H1 (cell line): ENCODE measurements at regions not wholly inside any gene's neighbourhood (a gene's known extent, or its start where the extent isn't known, plus 50 kb on each side); places are given as distances from the start of the nearest gene placed in this dataset.
"Not testable (repeated sequence)": the region's sequence is repeated elsewhere in the genome, so short reads cannot be mapped to it uniquely, and the experiment has no call there.

ENCODE experiments used
- CTCF ChIA-PET: fragments of 300-600 bp; sonication (Branson Sonifier 250); formaldehyde crosslinking; loops from one replicate; lab custom pipeline; 2021; ENCODE audit not compliant: partially characterized antibody; lab: Charles Lee
- POLR2A ChIA-PET: fragments of 300-600 bp; sonication (Branson Sonifier 250); formaldehyde crosslinking; loops from one replicate; lab custom pipeline; 2021; ENCODE audit warnings: inconsistent platforms; ENCODE audit not compliant: partially characterized antibody; lab: Charles Lee
- DNase-seq, 2 experiments: peaks; one replicate each; pipeline versions ENCODE4 v3.0.0 to v3.0.0-alpha.2; 2010 to 2022; ENCODE audit warnings: low spot score in 2 of 2, low read depth in 1 of 2, mixed read lengths in 1 of 2
- FAIRE-seq: peaks from 2 replicates; lab custom pipeline; 2011; peaks lifted over from hg19 to GRCh38; lab: Jason Lieb, UNC
- H2AFZ ChIP-seq: 2 replicates; pipeline ENCODE4 v1.8.1; 2012; ENCODE audit warnings: low read length, inconsistent platforms
- H2AK5ac ChIP-seq: 2 replicates; pipeline ENCODE4 v1.6.1; 2013; ENCODE audit warnings: low read depth, low read length
- H2BK120ac ChIP-seq: replicated peaks from 2 replicates; pipeline ENCODE3; 2013; ENCODE audit warnings: low read depth, low read length, inconsistent platforms
- H2BK12ac ChIP-seq: 2 replicates; pipeline ENCODE4 v1.6.1; 2013; ENCODE audit warnings: low read depth, low read length
- H2BK15ac ChIP-seq: 2 replicates; pipeline ENCODE4 v1.6.1; 2013; ENCODE audit warnings: low read length
- H2BK20ac ChIP-seq: 2 replicates; pipeline ENCODE4 v1.6.1; 2013; ENCODE audit warnings: low read length
- H2BK5ac ChIP-seq: 2 replicates; pipeline ENCODE4 v1.6.1; 2013; ENCODE audit warnings: low read depth, low read length
- H3K14ac ChIP-seq: 2 replicates; pipeline ENCODE4 v1.6.1; 2013; ENCODE audit warnings: inconsistent platforms; ENCODE audit not compliant: insufficient read length
- H3K18ac ChIP-seq: 2 replicates; pipeline ENCODE4 v1.6.1; 2013; ENCODE audit warnings: low read length; ENCODE audit errors: extremely low read depth
- H3K23ac ChIP-seq: 2 replicates; pipeline ENCODE4 v1.6.1; 2013; ENCODE audit warnings: inconsistent platforms; ENCODE audit not compliant: insufficient read length
- H3K23me2 ChIP-seq: 2 replicates; pipeline ENCODE4 v1.6.1; 2013; ENCODE audit warnings: low read depth, low read length
- H3K27ac ChIP-seq: 2 replicates; pipeline ENCODE4 v1.6.1; 2011; ENCODE audit warnings: low read depth, low read length, inconsistent platforms
- H3K27me3 ChIP-seq, 4 experiments: replicated peaks in 1 of 4; 1 replicate in 1 of 4; 2 replicates in 3 of 4; pipeline versions ENCODE4 v1.6.1 to v1.8.1; 2011 to 2013; ENCODE audit warnings: low read length in 3 of 4, mild to moderate bottlenecking in 3 of 4, inconsistent platforms in 2 of 4, mixed read lengths in 2 of 4, moderate library complexity in 1 of 4; ENCODE audit not compliant: control insufficient read depth in 3 of 4, insufficient read depth in 3 of 4; ENCODE audit errors: extremely low read depth in 1 of 4
- H3K36me3 ChIP-seq, 4 experiments: 2 replicates each; pipeline versions ENCODE4 v1.6.1 to v1.8.1; 2011 to 2013; ENCODE audit warnings: mild to moderate bottlenecking in 4 of 4, low read length in 3 of 4, moderate library complexity in 2 of 4, control low read depth in 1 of 4, inconsistent platforms in 1 of 4; ENCODE audit not compliant: insufficient read depth in 4 of 4, control insufficient read depth in 2 of 4
- H3K4ac ChIP-seq: replicated peaks from 2 replicates; pipeline ENCODE3; 2013; ENCODE audit warnings: low read length, low read depth, mixed read lengths, inconsistent platforms; ENCODE audit not compliant: insufficient read length
- H3K4me1 ChIP-seq, 4 experiments: replicated peaks in 1 of 4; 1 replicate in 1 of 4; 2 replicates in 3 of 4; pipeline versions ENCODE4 v1.6.1 to v1.8.1; 2011 to 2013; ENCODE audit warnings: low read length in 3 of 4, inconsistent platforms in 2 of 4, mixed read lengths in 1 of 4; ENCODE audit not compliant: insufficient read depth in 4 of 4, control insufficient read depth in 3 of 4
- H3K4me2 ChIP-seq, 2 experiments: 2 replicates each; pipeline versions ENCODE4 v1.6.1 to v1.8.1; 2011 to 2013; ENCODE audit warnings: low read depth in 2 of 2, low read length in 2 of 2, control low read depth in 1 of 2, inconsistent platforms in 1 of 2, mild to moderate bottlenecking in 1 of 2; ENCODE audit not compliant: insufficient read depth in 1 of 2
- H3K4me3 ChIP-seq, 4 experiments: fragments of 200-600, 300-600 bp in 1 of 4; sonication (generic), shearing (Covaris generic), sonication (Bioruptor Twin) in 1 of 4; 2 replicates each; pipeline versions ENCODE4 v1.5.1 to v1.8.1; 2011 to 2016; ENCODE audit warnings: low read length in 4 of 4, low read depth in 3 of 4, control low read depth in 2 of 4, inconsistent platforms in 2 of 4, mild to moderate bottlenecking in 2 of 4, mixed read lengths in 1 of 4, moderate library complexity in 1 of 4; ENCODE audit not compliant: insufficient read depth in 2 of 4; ENCODE audit errors: extremely low read depth in 1 of 4
- H3K56ac ChIP-seq: replicated peaks from 2 replicates; pipeline ENCODE3; 2013; ENCODE audit warnings: low read depth, mild to moderate bottlenecking, mixed read lengths, low read length, inconsistent platforms; ENCODE audit not compliant: insufficient read length
- H3K79me1 ChIP-seq: 2 replicates; pipeline ENCODE4 v1.6.1; 2013; ENCODE audit warnings: low read depth, low read length, control low read depth
- H3K79me2 ChIP-seq, 2 experiments: 2 replicates each; pipeline versions ENCODE4 v1.6.1 to v1.8.1; 2012 to 2013; ENCODE audit warnings: low read length in 2 of 2, mild to moderate bottlenecking in 2 of 2, inconsistent platforms in 1 of 2; ENCODE audit not compliant: insufficient read depth in 2 of 2, control insufficient read depth in 1 of 2
- H3K9ac ChIP-seq, 4 experiments: replicated peaks in 1 of 4; 1 replicate in 1 of 4; 2 replicates in 3 of 4; pipeline versions ENCODE4 v1.6.1 to v1.8.1; 2011 to 2013; ENCODE audit warnings: low read depth in 3 of 4, low read length in 3 of 4, control low read depth in 2 of 4, mild to moderate bottlenecking in 2 of 4, moderate library complexity in 2 of 4, inconsistent platforms in 1 of 4; ENCODE audit errors: extremely low read depth in 1 of 4
- H3K9me3 ChIP-seq, 2 experiments: 2 replicates each; pipeline versions ENCODE4 v1.6.1 to v1.8.1; 2012 to 2013; ENCODE audit warnings: mild to moderate bottlenecking in 2 of 2, moderate library complexity in 2 of 2, control low read depth in 1 of 2, inconsistent platforms in 1 of 2, low read depth in 1 of 2, low read length in 1 of 2, mixed read lengths in 1 of 2; ENCODE audit not compliant: insufficient read depth in 2 of 2
- H4K20me1 ChIP-seq, 2 experiments: replicated peaks in 1 of 2; 2 replicates each; pipeline versions ENCODE3 to v1.8.1; 2011 to 2013; ENCODE audit warnings: inconsistent platforms in 2 of 2, low read length in 2 of 2, mild to moderate bottlenecking in 1 of 2; ENCODE audit not compliant: insufficient read depth in 2 of 2, control insufficient read depth in 1 of 2
- H4K5ac ChIP-seq: 2 replicates; pipeline ENCODE4 v1.6.1; 2013; ENCODE audit warnings: low read length, low read depth, mixed read lengths, inconsistent platforms; ENCODE audit not compliant: insufficient read length
- H4K8ac ChIP-seq: 2 replicates; pipeline ENCODE4 v1.8.0; 2013; ENCODE audit warnings: mild to moderate bottlenecking, moderate library complexity, low read length, inconsistent platforms; ENCODE audit not compliant: insufficient read depth; ENCODE audit errors: extremely low read depth
- H4K91ac ChIP-seq: replicated peaks from 2 replicates; pipeline ENCODE3; 2013; ENCODE audit warnings: low read length, mixed read lengths, inconsistent platforms; ENCODE audit not compliant: insufficient read length
- CBX5 ChIP-seq: fragments of 300-800, 300-1000 bp; sonication (generic); IDR thresholded peaks from 2 replicates; pipeline ENCODE4 v1.7.1; 2016; ENCODE audit warnings: antibody characterized with exemption, low read length, low read depth
- CTBP2 ChIP-seq: IDR thresholded peaks from 2 replicates; pipeline ENCODE4 v1.7.0; 2011; ENCODE audit warnings: borderline replicate concordance, mild to moderate bottlenecking, moderate library complexity, mixed read lengths, low read length; ENCODE audit not compliant: insufficient read depth, insufficient read length
- PHF8 ChIP-seq: fragments of 200-600 bp; sonication (generic); conservative IDR thresholded peaks from 2 replicates; pipeline ENCODE4 v1.7.1; 2012; ENCODE audit warnings: low read depth, mild to moderate bottlenecking, inconsistent platforms, low read length, moderate library complexity
- POU5F1 ChIP-seq: IDR thresholded peaks from 2 replicates; pipeline ENCODE4 v1.6.1; 2011; ENCODE audit warnings: low read depth, mild to moderate bottlenecking, low read length, moderate library complexity
- RAD21 ChIP-seq, 2 experiments: IDR thresholded peaks in 1 of 2; conservative IDR thresholded peaks in 1 of 2; 2 replicates each; pipeline ENCODE4 v1.6.1; 2011; ENCODE audit warnings: low read depth in 2 of 2, low read length in 2 of 2, improper control_type of control experiment in 1 of 2, inconsistent platforms in 1 of 2, mild to moderate bottlenecking in 1 of 2, moderate library complexity in 1 of 2
- SP1 ChIP-seq: IDR thresholded peaks from 2 replicates; pipeline ENCODE4 v1.6.1; 2011; ENCODE audit warnings: low read depth, low read length
- TAF1 ChIP-seq: IDR thresholded peaks from 2 replicates; pipeline ENCODE4 v1.6.1; 2011; ENCODE audit warnings: mild to moderate bottlenecking, low read depth, low read length
- WGBS, 2 experiments: shearing (Covaris generic) in 1 of 2; methylation state at CpG; one replicate each; pipeline versions ENCODE4 v1.1.6 to v1.1.7; 2013 to 2015; ENCODE audit warnings: low lambda C conversion rate in 2 of 2, mixed read lengths in 2 of 2, inconsistent platforms in 1 of 2, low coverage in 1 of 2, missing lambda C conversion rate in 1 of 2; ENCODE audit not compliant: insufficient replicate concordance in 2 of 2, insufficient coverage in 1 of 2, insufficient read length in 1 of 2; ENCODE audit errors: extremely low coverage in 1 of 2, missing lambda C conversion rate in 1 of 2; 5-methylcytosine and 5-hydroxymethylcytosine counted together

DNA sequence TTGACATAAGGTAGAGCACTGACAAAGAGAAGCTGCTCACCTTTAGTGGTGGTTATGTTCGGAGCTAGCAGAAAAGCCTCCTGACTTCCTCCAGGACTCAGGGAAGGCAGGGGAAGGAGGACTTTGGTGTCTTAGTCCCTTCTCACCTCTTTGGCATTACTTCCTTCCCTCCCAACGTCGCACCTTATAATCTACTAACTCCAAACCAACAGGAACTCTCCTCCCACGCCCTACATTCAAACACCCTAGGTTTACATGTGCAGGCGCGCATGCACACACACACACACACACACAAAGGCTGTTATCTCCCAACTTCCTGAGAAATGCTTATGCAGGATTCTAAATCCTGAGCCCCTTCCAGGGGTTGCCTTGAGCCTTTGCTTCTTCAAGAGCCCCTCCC lies 157.7 kb upstream of the STS start (continued):
- no peak for TF ChIP-seq RAD21 (IDR thresholded peaks at IDR 0.05 in 1 of 2, conservative IDR thresholded peaks at IDR 0.05 in 1 of 2; ENCODE audit: low read depth in 2 of 2, low read length in 2 of 2)
- no peak for TF ChIP-seq CBX5
- TF ChIP-seq TAF1, result no peak
- no peak for TF ChIP-seq CTBP2
- no peak for TF ChIP-seq PHF8
- no peak for TF ChIP-seq SP1
- no peak for TF ChIP-seq POU5F1

GRCh38 chrX:6988694-6989093 lies 158.8 kb upstream of the STS start:
- H2AFZ ChIP-seq, H2BK5ac ChIP-seq, POLR2A ChIA-PET, H3K14ac ChIP-seq, H4K91ac ChIP-seq, H3K27me3 ChIP-seq, H3K9me3 ChIP-seq, H2BK120ac ChIP-seq, FAIRE-seq, H4K8ac ChIP-seq, H3K18ac ChIP-seq, H3K79me2 ChIP-seq, H3K36me3 ChIP-seq, CTCF ChIA-PET, H3K4me2 ChIP-seq, H3K4me3 ChIP-seq, H3K4ac ChIP-seq, H3K27ac ChIP-seq, H3K4me1 ChIP-seq, H3K9ac ChIP-seq, H4K20me1 ChIP-seq, H3K79me1 ChIP-seq, H3K56ac ChIP-seq, H2BK20ac ChIP-seq, H3K23me2 ChIP-seq, H3K23ac ChIP-seq, H2BK15ac ChIP-seq, DNase-seq, H2BK12ac ChIP-seq, H2AK5ac ChIP-seq, H4K5ac ChIP-seq: not testable (repeated sequence)
- 100% methylated on average over 2 of the region's 2 CpGs; no CpG with 5 or more reads in 1 of the 2 experiments for WGBS, 2 experiments
